ENCODE measurements at regions not wholly inside any gene's neighbourhood (a gene's known extent, or its start where the extent isn't known, plus 50 kb on each side); places are given as distances from the start of the nearest gene placed in this dataset.

GRCh38 chr4:133600008-133600407, 450.9 kb downstream of the PCDH10 start:
- H3K27me3 ChIP-seq, result no peaks in the 10 kb centered on the region
- H3K36me3 ChIP-seq, result no peaks in the 10 kb centered on the region
- DNase-seq, result no peak
- H3K4me1 ChIP-seq, result no peaks in the 10 kb centered on the region
- intact Hi-C loops (cut with DNase I; ENCODE audit: low total_unique reads), result no loop called here
- no peak overlapping the region for H3K27ac ChIP-seq
- H3K4me3 ChIP-seq, result no peak overlapping the region
- H3K9me3 ChIP-seq, result no peaks in the 10 kb centered on the region
- WGBS, 5 donors, result 51 to 80% (median 69%) methylated on average over 2 of the region's 2 CpGs
- no peak for TF ChIP-seq POLR2AphosphoS5 (IDR thresholded peaks at IDR 0.05)
- no peak for TF ChIP-seq POLR2A (IDR thresholded peaks at IDR 0.05)
- TF ChIP-seq EP300 (IDR thresholded peaks at IDR 0.05), result no peak
- no peak for TF ChIP-seq CTCF (IDR thresholded peaks at IDR 0.05)

GRCh38 chr4:133598779-133599178, 449.7 kb downstream of the PCDH10 start:
- DNase-seq, result no peak
- WGBS, 5 donors, result 23 to 41% (median 32%) methylated on average over 6 of the region's 6 CpGs
- Histone ChIP-seq H3K9me3 (no peaks in the 10 kb centered on the region), H3K27ac (no peak overlapping the region), H3K4me1 (no peaks in the 10 kb centered on the region), H3K27me3 (no peaks in the 10 kb centered on the region), H3K4me3 (no peak overlapping the region), H3K36me3 (no peaks in the 10 kb centered on the region)
- no peak for TF ChIP-seq EP300 (IDR thresholded peaks at IDR 0.05)
- TF ChIP-seq CTCF (IDR thresholded peaks at IDR 0.05), result no peak
- TF ChIP-seq POLR2AphosphoS5 (IDR thresholded peaks at IDR 0.05), result no peak
- TF ChIP-seq POLR2A (IDR thresholded peaks at IDR 0.05), result no peak
- intact Hi-C loops (cut with DNase I; ENCODE audit: low total_unique reads), result no loop called here

GRCh38 chr4:133597251-133597650, 448.2 kb downstream of the PCDH10 start:
- TF ChIP-seq POLR2AphosphoS5 (IDR thresholded peaks at IDR 0.05), result no peak
- no peak for TF ChIP-seq POLR2A (IDR thresholded peaks at IDR 0.05)
- TF ChIP-seq EP300 (IDR thresholded peaks at IDR 0.05), result no peak
- no peak for TF ChIP-seq CTCF (IDR thresholded peaks at IDR 0.05)
- H3K4me3 ChIP-seq, result no peak overlapping the region
- no peaks in the 10 kb centered on the region for H3K9me3 ChIP-seq
- H3K27me3 ChIP-seq, result no peaks in the 10 kb centered on the region
- intact Hi-C loops (cut with DNase I; ENCODE audit: low total_unique reads), result no loop called here
- H3K27ac ChIP-seq, result no peak overlapping the region
- no peaks in the 10 kb centered on the region for H3K36me3 ChIP-seq
- H3K4me1 ChIP-seq, result no peaks in the 10 kb centered on the region
- DNase-seq, result no peak
- 87 to 100% (median 93%) methylated on average over 1 of the region's 1 CpG for WGBS, 5 donors

GRCh38 chr4:133596459-133596858, 447.4 kb downstream of the PCDH10 start:
- H3K9me3 ChIP-seq, result peaks cover 0 to 4% (median 1%) of the 10 kb centered on the region in 4 donors
- DNase-seq, result no peak
- H3K27me3 ChIP-seq, result no peaks in the 10 kb centered on the region
- no peaks in the 10 kb centered on the region for H3K4me1 ChIP-seq
- no peak overlapping the region for H3K27ac ChIP-seq
- no peak overlapping the region for H3K4me3 ChIP-seq
- 40 to 70% (median 49%) methylated on average over 3 of the region's 3 CpGs for WGBS, 5 donors
- TF ChIP-seq POLR2AphosphoS5 (IDR thresholded peaks at IDR 0.05) (no peak), CTCF (IDR thresholded peaks at IDR 0.05) (no peak), POLR2A (IDR thresholded peaks at IDR 0.05) (no peak), EP300 (IDR thresholded peaks at IDR 0.05) (no peak)
- H3K36me3 ChIP-seq, result no peaks in the 10 kb centered on the region
- intact Hi-C loops (cut with DNase I; ENCODE audit: low total_unique reads), result no loop called here
